ENCODE measurements at regions not wholly inside any gene's neighbourhood (a gene's known extent, or its start where the extent isn't known, plus 50 kb on each side); places are given as distances from the start of the nearest gene placed in this dataset.

- no peaks in the 10 kb centered on the region for H3K4me1 ChIP-seq (ENCODE audit: insufficient read depth, low read length, severe bottlenecking)
- TF ChIP-seq EZH2 (IDR thresholded peaks at IDR 0.05; ENCODE audit: borderline replicate concordance, low read length) (no peak), CTCF (IDR thresholded peaks at IDR 0.05; ENCODE audit: low read length) (no peak)
- H3K9ac ChIP-seq (ENCODE audit: low read length) = no peak overlapping the region
- no peaks in the 10 kb centered on the region for H3F3A ChIP-seq (ENCODE audit: insufficient read depth, low read length)
- H3K79me2 ChIP-seq (ENCODE audit: insufficient read depth, low read length) = no peaks in the 10 kb centered on the region
- no peak overlapping the region for H3K4me3 ChIP-seq (ENCODE audit: low read depth, low read length, poor library complexity, severe bottlenecking)
- no peak overlapping the region for H3K4me2 ChIP-seq (ENCODE audit: low read length)
- H3K9me2 ChIP-seq (ENCODE audit: low read depth, low read length) = no peaks in the 10 kb centered on the region
- H3K36me3 ChIP-seq (ENCODE audit: insufficient read depth, low read length) = no peaks in the 10 kb centered on the region
- no peaks in the 10 kb centered on the region for H3K9me3 ChIP-seq (ENCODE audit: low read length)
- H3K27ac ChIP-seq (ENCODE audit: low read depth, low read length, poor library complexity, severe bottlenecking) = no peak overlapping the region
- H2AFZ ChIP-seq (ENCODE audit: low read length) = no peak overlapping the region
- no peaks in the 10 kb centered on the region for H4K20me1 ChIP-seq (ENCODE audit: insufficient read depth, low read length)
- no peaks in the 10 kb centered on the region for H3K27me3 ChIP-seq (ENCODE audit: insufficient read depth, low read length)
Measured at GRCh38 chr4:1515156-1515555, 108.9 kb upstream of the NKX1-1 start.

- Histone ChIP-seq H3K27ac (ENCODE audit: low read depth, low read length, poor library complexity, severe bottlenecking) (no peak overlapping the region), H3K4me1 (ENCODE audit: insufficient read depth, low read length, severe bottlenecking) (no peaks in the 10 kb centered on the region), H3K9ac (ENCODE audit: low read length) (no peak overlapping the region), H4K20me1 (ENCODE audit: insufficient read depth, low read length) (no peaks in the 10 kb centered on the region), H3F3A (ENCODE audit: insufficient read depth, low read length) (no peaks in the 10 kb centered on the region), H3K36me3 (ENCODE audit: insufficient read depth, low read length) (no peaks in the 10 kb centered on the region), H3K9me2 (ENCODE audit: low read depth, low read length) (no peaks in the 10 kb centered on the region), H3K4me2 (ENCODE audit: low read length) (no peak overlapping the region), H3K9me3 (ENCODE audit: low read length) (no peaks in the 10 kb centered on the region), H3K27me3 (ENCODE audit: insufficient read depth, low read length) (no peaks in the 10 kb centered on the region), H3K79me2 (ENCODE audit: insufficient read depth, low read length) (no peaks in the 10 kb centered on the region), H2AFZ (ENCODE audit: low read length) (no peak overlapping the region), H3K4me3 (ENCODE audit: low read depth, low read length, poor library complexity, severe bottlenecking) (no peak overlapping the region)
- TF ChIP-seq EZH2 (IDR thresholded peaks at IDR 0.05; ENCODE audit: borderline replicate concordance, low read length) = no peak
- no peak for TF ChIP-seq CTCF (IDR thresholded peaks at IDR 0.05; ENCODE audit: low read length)
Measured at GRCh38 chr4:1514612-1515011, 108.4 kb upstream of the NKX1-1 start.

DNA sequence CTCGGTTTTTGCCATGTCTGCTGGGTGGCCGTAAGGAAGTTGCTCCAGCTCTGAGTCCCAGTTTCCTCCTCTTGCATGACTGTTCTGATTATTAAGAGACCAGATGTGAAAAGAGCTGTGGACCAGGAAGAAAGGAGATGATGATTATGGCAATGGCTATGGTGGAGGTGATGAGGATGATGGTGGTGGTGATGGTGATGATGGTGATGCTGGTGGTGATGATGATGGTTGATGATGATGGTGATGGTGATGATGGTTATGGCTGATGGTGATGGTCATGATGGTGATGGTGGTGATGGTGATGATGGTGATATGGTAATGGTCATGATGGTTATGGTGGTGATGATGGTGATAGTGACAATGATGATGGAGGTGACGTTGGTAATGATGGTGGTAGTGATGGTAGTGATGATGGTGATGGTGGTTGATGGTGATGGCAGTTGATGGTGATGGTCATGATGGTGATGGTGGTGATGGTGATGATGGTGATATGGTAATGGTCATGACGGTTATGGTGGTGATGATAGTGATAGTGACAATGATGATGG, 107.8 kb upstream of the NKX1-1 start:
- Histone ChIP-seq H3K27ac (ENCODE audit: low read depth, low read length, poor library complexity, severe bottlenecking) (no peak overlapping the region), H2AFZ (ENCODE audit: low read length) (no peak overlapping the region), H3K9me2 (ENCODE audit: low read depth, low read length) (no peaks in the 10 kb centered on the region), H3K36me3 (ENCODE audit: insufficient read depth, low read length) (no peaks in the 10 kb centered on the region), H3F3A (ENCODE audit: insufficient read depth, low read length) (no peaks in the 10 kb centered on the region), H3K27me3 (ENCODE audit: insufficient read depth, low read length) (no peaks in the 10 kb centered on the region), H3K4me3 (ENCODE audit: low read depth, low read length, poor library complexity, severe bottlenecking) (no peak overlapping the region), H3K79me2 (ENCODE audit: insufficient read depth, low read length) (no peaks in the 10 kb centered on the region), H3K9ac (ENCODE audit: low read length) (no peak overlapping the region), H4K20me1 (ENCODE audit: insufficient read depth, low read length) (no peaks in the 10 kb centered on the region), H3K4me2 (ENCODE audit: low read length) (no peak overlapping the region), H3K4me1 (ENCODE audit: insufficient read depth, low read length, severe bottlenecking) (no peaks in the 10 kb centered on the region), H3K9me3 (ENCODE audit: low read length) (no peaks in the 10 kb centered on the region)
- TF ChIP-seq CTCF (IDR thresholded peaks at IDR 0.05; ENCODE audit: low read length) = no peak
- no peak for TF ChIP-seq EZH2 (IDR thresholded peaks at IDR 0.05; ENCODE audit: borderline replicate concordance, low read length)
